ENCODE measurements at regions not wholly inside any gene's neighbourhood (a gene's known extent, or its start where the extent isn't known, plus 50 kb on each side); places are given as distances from the start of the nearest gene placed in this dataset.

- TF ChIP-seq YY1 (IDR thresholded peaks at IDR 0.05; ENCODE audit: insufficient read depth, insufficient read length) (no peak), ZNF274 (IDR thresholded peaks at IDR 0.05; ENCODE audit: low read depth, low read length) (no peak)
These were observed 262.1 kb downstream of the EIPR1 start for GRCh38 chr2:3115301-3116042.

All from NT2/D1 (cell line).